NT2/D1 (cell line): ENCODE measurements at regions not wholly inside any gene's neighbourhood (a gene's known extent, or its start where the extent isn't known, plus 50 kb on each side); places are given as distances from the start of the nearest gene placed in this dataset.

Experiments used
- SUZ12 ChIP-seq: IDR thresholded peaks from 2 replicates; pipeline ENCODE4 v1.6.1; 2011; ENCODE audit not compliant: insufficient read length, insufficient read depth; ENCODE audit errors: extremely low read depth
- YY1 ChIP-seq: IDR thresholded peaks from 2 replicates; pipeline ENCODE4 v1.6.1; 2011; ENCODE audit not compliant: insufficient read length, insufficient read depth
- ZNF274 ChIP-seq: IDR thresholded peaks from 2 replicates; pipeline ENCODE4 v1.6.1; 2011; ENCODE audit warnings: mild to moderate bottlenecking, low read depth, low read length

DNA sequence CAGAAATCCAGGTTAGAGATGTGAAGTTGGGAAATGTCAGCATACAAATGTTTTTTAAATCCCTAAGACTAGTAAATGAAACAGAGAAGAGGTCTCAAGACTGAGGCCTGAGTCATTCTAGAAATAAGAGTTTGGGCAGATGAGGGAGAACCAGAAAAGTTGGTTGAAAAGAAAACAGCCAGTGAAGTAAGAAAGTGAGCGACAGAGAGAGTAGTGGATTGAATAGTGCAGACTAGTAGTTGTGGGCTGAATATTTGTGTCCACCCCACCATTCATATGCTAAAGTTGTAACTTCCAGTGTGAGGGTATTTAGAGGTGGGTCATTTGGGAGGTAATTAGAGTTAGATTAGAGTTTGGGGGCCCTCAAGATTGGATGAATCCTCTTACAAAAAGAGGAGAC is 889.2 kb downstream of the TTLL7 start:
- TF ChIP-seq ZNF274: no peak
- TF ChIP-seq SUZ12: no peak
- TF ChIP-seq YY1: no peak
